ENCODE measurements at regions not wholly inside any gene's neighbourhood (a gene's known extent, or its start where the extent isn't known, plus 50 kb on each side); places are given as distances from the start of the nearest gene placed in this dataset.

DNA sequence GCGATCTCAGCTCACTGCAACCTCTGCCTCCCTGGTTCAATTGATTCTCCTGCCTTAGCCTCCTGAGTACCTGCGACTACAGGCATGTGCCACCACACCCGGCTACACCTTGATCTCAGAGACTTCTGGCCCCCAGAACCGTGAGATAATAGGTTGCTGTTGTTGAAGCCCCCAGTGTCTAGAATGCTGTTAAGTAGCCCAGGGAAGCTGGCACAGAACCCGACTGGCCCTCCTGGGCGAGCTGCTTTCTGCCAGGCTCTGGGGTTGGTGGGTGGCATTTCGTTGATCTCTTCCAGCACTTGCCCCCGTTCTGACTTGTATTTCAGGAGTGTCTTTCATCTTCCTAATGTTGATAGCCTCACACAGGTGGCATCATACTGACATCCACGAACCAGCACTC, 807.1 kb downstream of the CDH9 start:
- H3K27me3 Mint-ChIP-seq (ENCODE audit: low read depth) = no peaks in the 10 kb centered on the region
- H3K9me3 Mint-ChIP-seq = peaks cover 12% of the 10 kb centered on the region
- no peak for DNase-seq
- no peak overlapping the region for H3K4me3 Mint-ChIP-seq
- H3K36me3 Mint-ChIP-seq (ENCODE audit: low read depth) = no peaks in the 10 kb centered on the region
- H3K4me1 Mint-ChIP-seq (ENCODE audit: low read depth) = no peaks in the 10 kb centered on the region
- no peak overlapping the region for H3K27ac Mint-ChIP-seq
- CTCF ChIA-PET = no interaction called here
- intact Hi-C loops (cut with micrococcal nuclease) = no loop called here

DNA sequence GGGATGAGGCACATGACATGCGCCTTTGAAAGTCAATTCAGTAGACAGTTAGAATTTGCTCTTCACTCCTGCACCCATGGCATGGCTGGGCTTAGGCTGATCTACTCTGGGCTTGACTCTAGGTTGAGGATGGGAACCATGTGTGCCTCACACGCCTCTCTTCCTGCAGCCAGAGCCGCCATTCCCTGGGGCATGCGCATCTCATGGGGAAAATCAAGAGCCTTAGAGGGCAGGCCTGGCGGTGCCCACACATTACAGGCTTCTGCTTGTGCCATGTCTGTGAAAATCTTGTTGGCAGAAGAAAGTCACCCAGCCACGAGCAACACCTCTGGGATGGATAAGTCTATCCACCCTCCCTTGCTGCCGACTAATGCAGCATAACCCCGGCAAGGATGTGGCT, 808.5 kb downstream of the CDH9 start:
- no peak overlapping the region for H3K4me3 Mint-ChIP-seq
- no peak for DNase-seq
- intact Hi-C loops (cut with micrococcal nuclease) = no loop called here
- CTCF ChIA-PET = no interaction called here
- H3K36me3 Mint-ChIP-seq (ENCODE audit: low read depth) = no peaks in the 10 kb centered on the region
- no peak overlapping the region for H3K27ac Mint-ChIP-seq
- H3K27me3 Mint-ChIP-seq (ENCODE audit: low read depth) = no peaks in the 10 kb centered on the region
- H3K9me3 Mint-ChIP-seq = peaks cover 12% of the 10 kb centered on the region
- H3K4me1 Mint-ChIP-seq (ENCODE audit: low read depth) = no peaks in the 10 kb centered on the region

DNA sequence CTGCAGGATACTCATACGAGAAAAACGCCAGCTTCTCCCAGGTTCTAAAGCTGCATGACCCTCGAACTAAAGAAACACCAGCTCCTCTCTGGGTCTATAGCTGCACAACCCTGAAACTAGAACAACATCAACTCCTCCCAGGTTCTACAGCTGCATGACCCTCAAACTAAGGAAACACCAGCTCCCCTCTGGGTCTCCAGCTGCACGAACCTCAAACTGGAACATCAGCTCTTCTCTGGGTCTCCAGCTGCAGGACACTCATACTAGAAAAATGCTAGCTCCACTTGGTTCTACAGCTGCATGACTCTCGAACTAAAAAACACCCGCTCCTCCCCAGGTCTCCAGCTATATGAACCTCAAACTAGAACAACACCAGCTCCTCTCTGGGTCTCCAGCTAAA, 811.1 kb downstream of the CDH9 start:
- Mint-ChIP-seq H3K36me3 (ENCODE audit: low read depth) (no peaks in the 10 kb centered on the region), H3K27ac (no peak overlapping the region), H3K4me3 (no peak overlapping the region), H3K27me3 (ENCODE audit: low read depth) (no peaks in the 10 kb centered on the region), H3K4me1 (ENCODE audit: low read depth) (no peaks in the 10 kb centered on the region), H3K9me3 (peaks cover 9% of the 10 kb centered on the region)
- intact Hi-C loops (cut with micrococcal nuclease) = no loop called here
- no peak for DNase-seq
- CTCF ChIA-PET = no interaction called here

DNA sequence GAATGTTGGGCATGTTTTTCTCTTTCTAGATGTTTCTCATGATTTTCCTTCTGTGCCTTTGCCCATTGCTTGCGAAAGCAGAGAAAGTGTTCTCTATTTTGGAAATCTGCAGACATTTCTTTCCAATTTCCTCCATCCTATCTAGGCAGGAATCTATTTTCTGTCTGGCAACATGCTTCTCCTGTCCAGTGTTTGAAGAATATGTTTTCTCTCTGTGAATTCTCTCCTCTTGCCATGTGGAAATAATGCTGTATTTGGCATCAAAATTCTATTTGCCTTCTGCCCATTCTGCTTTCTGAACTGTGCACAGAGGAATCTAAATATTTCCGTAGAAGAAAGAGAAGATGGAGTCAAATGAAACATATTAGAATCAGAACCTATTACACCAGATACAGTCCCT, 833.3 kb downstream of the CDH9 start:
- H3K4me3 Mint-ChIP-seq = no peak overlapping the region
- CTCF ChIA-PET = no interaction called here
- H3K36me3 Mint-ChIP-seq (ENCODE audit: low read depth) = no peaks in the 10 kb centered on the region
- H3K9me3 Mint-ChIP-seq = peaks cover 5% of the 10 kb centered on the region
- H3K4me1 Mint-ChIP-seq (ENCODE audit: low read depth) = no peaks in the 10 kb centered on the region
- no peak overlapping the region for H3K27ac Mint-ChIP-seq
- no peak for DNase-seq
- H3K27me3 Mint-ChIP-seq (ENCODE audit: low read depth) = no peaks in the 10 kb centered on the region
- intact Hi-C loops (cut with micrococcal nuclease) = no loop called here

DNA sequence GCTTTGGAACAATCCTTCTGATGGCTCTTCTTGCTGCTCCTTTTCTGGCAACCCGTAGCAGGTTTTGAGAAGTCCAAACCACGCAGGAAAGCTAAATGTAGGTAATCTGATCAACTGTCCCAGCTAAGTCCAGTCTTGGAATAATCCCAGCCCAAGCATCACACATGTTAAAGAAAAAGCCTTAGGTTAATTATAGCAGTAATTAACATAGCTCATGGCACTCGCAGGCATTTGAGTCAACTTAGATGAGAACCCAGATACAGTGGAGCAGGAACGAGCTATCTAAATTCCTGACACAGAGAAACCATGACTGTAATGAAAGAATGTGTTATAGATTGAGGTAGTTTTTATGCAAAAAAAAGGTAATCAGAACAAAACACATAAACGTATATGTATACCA, 844.8 kb downstream of the CDH9 start:
- no peak overlapping the region for H3K4me3 Mint-ChIP-seq
- intact Hi-C loops (cut with micrococcal nuclease) = no loop called here
- CTCF ChIA-PET = no interaction called here
- H3K27ac Mint-ChIP-seq = no peak overlapping the region
- no peaks in the 10 kb centered on the region for H3K4me1 Mint-ChIP-seq (ENCODE audit: low read depth)
- H3K27me3 Mint-ChIP-seq (ENCODE audit: low read depth) = no peaks in the 10 kb centered on the region
- H3K36me3 Mint-ChIP-seq (ENCODE audit: low read depth) = no peaks in the 10 kb centered on the region
- no peak for DNase-seq
- peaks cover 6% of the 10 kb centered on the region for H3K9me3 Mint-ChIP-seq

DNA sequence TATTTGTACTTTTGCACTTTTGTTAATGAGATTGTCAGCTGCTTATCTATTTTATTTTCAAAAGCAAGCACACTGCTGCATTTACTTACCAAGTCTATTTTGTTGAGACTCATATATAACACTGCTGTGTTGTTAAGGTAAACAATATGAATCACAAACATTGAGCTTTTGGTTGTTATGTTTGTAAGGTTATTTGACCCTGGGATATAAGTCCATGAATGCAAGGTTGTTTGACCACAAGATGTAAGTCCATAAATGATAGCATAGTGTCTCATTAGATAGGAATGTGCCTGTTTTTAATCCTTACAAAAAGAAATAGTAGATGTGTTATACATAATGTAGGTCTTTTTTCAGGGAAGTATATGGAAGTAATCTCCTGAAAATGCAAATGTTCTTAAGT, 845.9 kb downstream of the CDH9 start:
- H3K4me3 Mint-ChIP-seq = no peak overlapping the region
- no peaks in the 10 kb centered on the region for H3K36me3 Mint-ChIP-seq (ENCODE audit: low read depth)

DNA sequence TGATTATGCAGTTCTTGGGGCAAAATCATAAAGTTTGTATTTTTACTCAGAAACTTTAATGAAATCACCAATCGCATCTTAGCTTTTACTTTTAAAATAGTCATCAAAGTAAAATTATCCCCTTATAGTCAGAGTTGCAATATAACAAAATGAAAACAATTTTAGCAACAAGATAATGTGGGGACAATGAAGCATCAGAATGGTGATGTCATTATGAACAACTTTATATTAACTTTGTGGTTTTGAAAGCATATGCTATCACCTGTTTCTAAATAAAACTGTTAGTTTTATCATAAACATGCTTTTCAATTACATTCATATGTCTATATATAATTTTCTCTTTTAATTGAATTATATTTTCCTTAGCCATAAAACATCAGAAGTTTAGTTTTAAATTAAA, 856.8 kb downstream of the CDH9 start:
- Mint-ChIP-seq H3K27me3 (ENCODE audit: low read depth) (no peaks in the 10 kb centered on the region), H3K9me3 (peaks cover 6% of the 10 kb centered on the region), H3K4me3 (no peak overlapping the region), H3K4me1 (ENCODE audit: low read depth) (no peaks in the 10 kb centered on the region), H3K36me3 (ENCODE audit: low read depth) (no peaks in the 10 kb centered on the region), H3K27ac (no peak overlapping the region)
- DNase-seq = no peak
- CTCF ChIA-PET = no interaction called here
- intact Hi-C loops (cut with micrococcal nuclease) = no loop called here

More for the DNA sequence above, 845.9 kb downstream of the CDH9 start:
- Mint-ChIP-seq H3K4me1 (ENCODE audit: low read depth) (no peaks in the 10 kb centered on the region), H3K9me3 (peaks cover 6% of the 10 kb centered on the region), H3K27me3 (ENCODE audit: low read depth) (no peaks in the 10 kb centered on the region), H3K27ac (no peak overlapping the region)
- DNase-seq = no peak
- intact Hi-C loops (cut with micrococcal nuclease) = no loop called here
- CTCF ChIA-PET = no interaction called here

DNA sequence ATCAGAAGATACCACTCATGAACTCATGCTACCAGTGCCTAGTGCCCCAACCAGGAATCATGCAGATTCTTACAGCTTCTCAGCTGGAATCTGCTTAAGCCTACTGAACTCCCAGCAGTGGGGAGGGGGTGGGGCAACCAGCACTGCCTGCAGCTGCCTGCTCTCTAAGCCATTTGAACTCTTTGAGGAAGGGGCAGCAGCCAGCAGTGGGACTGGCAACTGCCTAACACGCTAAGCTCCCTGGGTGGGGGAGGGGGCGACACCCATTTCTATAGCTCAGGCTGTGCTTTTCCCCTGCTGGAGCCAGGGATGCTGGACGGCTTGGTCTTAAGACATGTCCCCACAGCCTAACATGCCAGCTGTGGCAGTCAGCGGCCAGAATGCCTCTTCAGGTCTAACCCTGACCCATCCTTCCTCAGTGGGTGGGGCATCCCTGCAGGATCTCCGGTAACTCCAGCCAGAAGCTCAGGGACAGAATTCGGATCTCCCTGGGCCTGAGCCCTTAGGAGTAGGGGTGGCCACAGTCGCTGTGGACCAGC, 889.7 kb downstream of the CDH9 start:
- Mint-ChIP-seq H3K9me3 (peaks cover 21% of the 10 kb centered on the region), H3K4me3 (no peak overlapping the region), H3K27me3 (ENCODE audit: low read depth) (no peaks in the 10 kb centered on the region), H3K27ac (no peak overlapping the region), H3K4me1 (ENCODE audit: low read depth) (no peaks in the 10 kb centered on the region), H3K36me3 (ENCODE audit: low read depth) (no peaks in the 10 kb centered on the region)
- intact Hi-C loops (cut with micrococcal nuclease) = no loop called here
- CTCF ChIA-PET = no interaction called here
- no peak for DNase-seq

DNA sequence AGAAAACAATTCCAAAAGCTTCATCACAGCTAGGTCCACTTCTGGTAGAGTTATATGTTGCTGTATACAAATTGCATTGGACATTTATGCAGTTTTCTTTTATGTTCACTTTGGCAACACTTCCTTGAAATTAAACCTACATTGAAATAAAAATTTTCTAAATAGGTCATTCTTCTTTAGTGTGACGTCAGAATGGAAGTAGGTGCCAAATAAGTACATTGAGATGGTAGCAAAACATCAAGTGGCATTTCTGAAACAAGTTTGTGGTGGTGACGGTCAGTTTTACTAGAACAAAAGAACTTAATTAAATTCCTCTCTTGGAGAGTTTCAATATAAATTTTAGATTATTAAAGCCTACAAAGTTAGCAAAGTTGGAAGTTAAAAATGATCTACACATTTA, 895.1 kb downstream of the CDH9 start:
- intact Hi-C loops (cut with micrococcal nuclease) = no loop called here
- no peak overlapping the region for H3K27ac Mint-ChIP-seq
- H3K9me3 Mint-ChIP-seq = peaks cover 5% of the 10 kb centered on the region
- no peaks in the 10 kb centered on the region for H3K27me3 Mint-ChIP-seq (ENCODE audit: low read depth)
- H3K4me3 Mint-ChIP-seq = no peak overlapping the region
- DNase-seq = no peak
- H3K36me3 Mint-ChIP-seq (ENCODE audit: low read depth) = no peaks in the 10 kb centered on the region
- CTCF ChIA-PET = no interaction called here
- no peaks in the 10 kb centered on the region for H3K4me1 Mint-ChIP-seq (ENCODE audit: low read depth)

DNA sequence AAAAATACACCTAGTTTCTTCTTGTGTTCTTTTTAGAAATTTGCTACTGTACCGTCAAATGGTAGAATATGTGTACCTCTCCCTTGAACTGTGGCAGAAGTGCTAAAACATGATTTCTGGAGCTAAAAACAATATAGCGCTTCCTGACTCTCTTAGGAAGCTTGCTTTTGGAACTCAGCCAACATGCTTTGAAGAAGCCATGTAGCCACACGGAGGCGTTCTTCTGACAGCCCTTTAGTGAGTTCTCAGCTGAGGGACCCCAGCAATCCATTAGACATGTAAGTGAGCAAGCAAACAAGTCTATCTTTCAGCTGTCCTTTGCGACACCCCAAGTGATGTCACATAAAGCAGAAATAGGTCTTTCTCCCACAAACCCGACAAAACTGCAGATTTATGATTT, 917.0 kb downstream of the CDH9 start:
- no peak overlapping the region for H3K27ac Mint-ChIP-seq
- CTCF ChIA-PET = no interaction called here
- no peaks in the 10 kb centered on the region for H3K27me3 Mint-ChIP-seq (ENCODE audit: low read depth)
- no peaks in the 10 kb centered on the region for H3K4me1 Mint-ChIP-seq (ENCODE audit: low read depth)
- no peak overlapping the region for H3K4me3 Mint-ChIP-seq
- intact Hi-C loops (cut with micrococcal nuclease) = no loop called here
- no peaks in the 10 kb centered on the region for H3K36me3 Mint-ChIP-seq (ENCODE audit: low read depth)
- DNase-seq = no peak
- peaks cover 6% of the 10 kb centered on the region for H3K9me3 Mint-ChIP-seq

DNA sequence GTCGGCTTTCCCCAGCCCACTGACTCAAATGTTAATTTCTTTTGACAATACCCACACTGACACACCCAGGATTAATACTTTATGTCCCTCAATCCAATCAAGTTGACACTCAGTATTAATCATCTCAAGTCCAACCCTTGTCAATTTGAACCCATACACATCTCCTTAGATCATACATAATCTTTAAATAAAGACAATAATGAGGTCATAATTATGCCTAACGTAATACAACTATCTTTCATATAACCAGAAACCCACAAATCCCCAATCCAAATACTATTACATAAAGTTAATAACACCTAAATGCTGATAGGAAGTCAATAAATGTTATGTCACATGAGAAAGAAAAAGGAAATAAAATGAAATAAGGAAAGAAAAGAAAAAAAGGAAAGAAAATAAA, 934.2 kb downstream of the CDH9 start:
- H3K4me1 Mint-ChIP-seq (ENCODE audit: low read depth) = no peaks in the 10 kb centered on the region
- CTCF ChIA-PET = no interaction called here
- H3K27me3 Mint-ChIP-seq (ENCODE audit: low read depth) = no peaks in the 10 kb centered on the region
- no peak for DNase-seq
- no peak overlapping the region for H3K4me3 Mint-ChIP-seq
- H3K36me3 Mint-ChIP-seq (ENCODE audit: low read depth) = no peaks in the 10 kb centered on the region
- H3K27ac Mint-ChIP-seq = no peak overlapping the region
- H3K9me3 Mint-ChIP-seq = peaks cover 17% of the 10 kb centered on the region
- intact Hi-C loops (cut with micrococcal nuclease) = no loop called here

DNA sequence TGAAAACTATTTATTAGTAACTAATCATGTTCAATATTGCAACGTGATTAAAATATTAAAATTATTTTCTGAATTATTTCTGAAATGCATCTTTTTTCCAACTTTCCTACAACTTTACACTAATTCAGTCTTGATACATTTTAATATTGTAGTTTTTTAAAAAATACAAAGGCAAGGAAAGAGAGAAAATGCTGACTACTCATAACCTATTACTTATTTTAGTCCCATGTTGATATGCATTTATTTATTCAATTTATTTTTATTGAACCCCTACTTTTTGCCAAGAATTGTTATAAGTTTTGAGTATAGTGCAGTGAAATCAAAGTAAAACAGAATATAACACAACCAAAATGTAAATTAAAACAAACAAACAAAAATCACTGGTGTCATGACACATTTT, 978.2 kb downstream of the CDH9 start:
- intact Hi-C loops (cut with micrococcal nuclease) = no loop called here
- no peaks in the 10 kb centered on the region for H3K4me1 Mint-ChIP-seq (ENCODE audit: low read depth)
- H3K4me3 Mint-ChIP-seq = no peak overlapping the region
- H3K9me3 Mint-ChIP-seq = peaks cover 7% of the 10 kb centered on the region
- no peaks in the 10 kb centered on the region for H3K27me3 Mint-ChIP-seq (ENCODE audit: low read depth)
- no peaks in the 10 kb centered on the region for H3K36me3 Mint-ChIP-seq (ENCODE audit: low read depth)
- DNase-seq = no peak
- CTCF ChIA-PET = no interaction called here
- no peak overlapping the region for H3K27ac Mint-ChIP-seq

DNA sequence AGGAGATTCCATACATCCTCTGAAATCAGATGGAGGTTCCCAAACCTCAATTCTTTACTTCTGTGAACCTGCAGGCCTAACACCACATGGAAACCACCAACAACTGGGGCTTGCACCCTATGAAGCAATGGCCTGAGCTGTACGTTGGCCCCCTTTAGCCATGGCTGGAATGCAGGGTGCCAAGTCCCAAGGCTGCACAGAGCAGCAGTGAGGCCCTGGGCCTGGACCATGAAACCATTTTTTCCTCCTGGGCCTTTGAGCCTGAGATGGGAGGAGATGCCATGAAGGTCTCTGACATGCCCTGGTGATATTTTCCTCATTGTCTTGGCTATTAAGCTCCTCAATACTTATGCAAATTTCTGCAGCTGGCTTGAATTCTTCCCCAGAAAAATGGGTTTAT, 983.8 kb downstream of the CDH9 start:
- DNase-seq = no peak
- Mint-ChIP-seq H3K4me3 (no peak overlapping the region), H3K36me3 (ENCODE audit: low read depth) (no peaks in the 10 kb centered on the region), H3K27ac (no peak overlapping the region), H3K27me3 (ENCODE audit: low read depth) (no peaks in the 10 kb centered on the region), H3K4me1 (ENCODE audit: low read depth) (no peaks in the 10 kb centered on the region), H3K9me3 (peaks cover 11% of the 10 kb centered on the region)
- CTCF ChIA-PET = no interaction called here
- intact Hi-C loops (cut with micrococcal nuclease) = no loop called here

DNA sequence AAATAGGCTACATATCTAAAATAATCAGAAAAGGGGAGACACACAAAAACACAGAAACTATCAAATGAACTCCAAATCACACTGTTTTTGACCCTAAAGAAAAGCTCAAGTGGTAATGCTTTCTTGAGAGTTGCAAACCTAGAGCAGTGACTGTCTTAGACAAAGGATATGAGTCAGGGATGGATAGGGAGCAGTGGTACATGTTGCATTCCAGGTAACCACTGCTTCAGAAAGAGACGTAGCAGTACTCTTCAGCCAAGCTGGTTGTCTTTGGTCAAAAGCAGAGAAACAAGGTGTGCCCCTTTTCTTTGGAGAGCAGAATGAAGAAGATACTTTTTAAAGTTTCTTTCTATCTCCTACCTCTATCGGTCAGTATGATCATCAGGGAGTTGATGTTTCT, 1003.6 kb downstream of the CDH9 start:
- Mint-ChIP-seq H3K9me3 (peaks cover 8% of the 10 kb centered on the region), H3K4me1 (ENCODE audit: low read depth) (no peaks in the 10 kb centered on the region), H3K4me3 (no peak overlapping the region), H3K27me3 (ENCODE audit: low read depth) (no peaks in the 10 kb centered on the region), H3K27ac (no peak overlapping the region), H3K36me3 (ENCODE audit: low read depth) (no peaks in the 10 kb centered on the region)
- intact Hi-C loops (cut with micrococcal nuclease) = no loop called here
- no peak for DNase-seq
- CTCF ChIA-PET = no interaction called here

All from activated naive CD4-positive, alpha-beta T cell treated with anti-CD3 and anti-CD28 coated beads for 36 hours (primary cell).